Breast epithelium (tissue), 3 donors: ENCODE measurements at regions not wholly inside any gene's neighbourhood (a gene's known extent, or its start where the extent isn't known, plus 50 kb on each side); places are given as distances from the start of the nearest gene placed in this dataset.

Source experiments
- CTCF ChIP-seq, 3 donors: fragments of 450-650 bp; IDR thresholded peaks; one replicate each; pipeline ENCODE4 v1.5.1; 2016 to 2017; ENCODE audit warnings: antibody characterized with exemption in 3 of 3, mild to moderate bottlenecking in 3 of 3, moderate library complexity in 3 of 3
- POLR2A ChIP-seq: fragments of 450-650 bp; IDR thresholded peaks from one replicate; pipeline ENCODE4 v1.6.1; 2016; ENCODE audit warnings: antibody characterized with exemption, mild to moderate bottlenecking, moderate library complexity

GRCh38 chr21:17903929-17904639, 84.9 kb upstream of the C21orf91 start:
- no peak for TF ChIP-seq CTCF (IDR thresholded peaks at IDR 0.05)
- no peak for TF ChIP-seq POLR2A
